ENCODE measurements at regions not wholly inside any gene's neighbourhood (a gene's known extent, or its start where the extent isn't known, plus 50 kb on each side); places are given as distances from the start of the nearest gene placed in this dataset.
"Not testable (repeated sequence)": the region's sequence is repeated elsewhere in the genome, so short reads cannot be mapped to it uniquely, and the experiment has no call there.

- DNase-seq: no peak
These were observed 122.7 kb upstream of the C1GALT1C1 start for GRCh38 chrX:120752431-120753082.

DNA sequence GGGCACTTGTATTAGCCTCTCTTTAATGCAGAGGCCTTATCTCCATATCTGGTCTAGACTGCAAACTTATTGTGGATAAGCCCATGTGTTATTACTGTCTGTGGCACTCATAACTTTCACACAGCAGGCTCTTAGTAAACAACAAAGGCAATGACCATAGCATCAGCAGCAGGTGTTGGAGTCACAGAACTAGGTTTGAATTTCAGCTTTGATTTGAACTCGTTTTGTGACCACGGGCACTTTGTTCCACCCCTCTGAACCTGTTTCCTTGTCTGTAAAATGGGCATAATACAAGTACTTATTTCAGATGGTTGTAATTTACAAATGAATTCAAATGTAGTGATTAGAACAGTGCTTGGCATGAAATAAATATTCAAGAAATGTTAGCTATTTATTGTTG is 121.8 kb upstream of the C1GALT1C1 start:
- no peak for DNase-seq

GRCh38 chrX:120750381-120750780 is 120.5 kb upstream of the C1GALT1C1 start:
- no peak for DNase-seq

GRCh38 chrX:120749141-120749846 is 119.4 kb upstream of the C1GALT1C1 start:
- peak; percentile 86 for DNase-seq

DNA sequence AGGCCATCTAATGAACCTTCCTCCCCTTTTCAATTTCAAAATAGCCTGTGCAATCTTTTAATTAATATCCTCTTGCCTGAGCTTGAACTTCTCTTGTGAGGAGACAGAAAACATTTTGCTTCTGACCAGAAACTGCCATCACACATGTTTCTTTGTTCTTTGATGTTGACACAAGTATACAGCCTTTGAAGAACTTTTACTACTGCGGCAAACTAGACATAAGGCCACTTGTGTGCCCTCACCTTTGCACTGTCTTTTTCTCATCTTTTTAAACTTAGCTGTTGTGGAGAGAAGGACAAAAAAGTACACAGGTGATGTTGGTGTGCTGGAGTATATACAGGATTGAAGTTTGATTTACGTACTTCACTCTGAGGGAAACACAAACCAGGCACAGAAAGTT is 116.3 kb upstream of the C1GALT1C1 start:
- DNase-seq: no peak

GRCh38 chrX:120742946-120743665 is 113.3 kb upstream of the C1GALT1C1 start:
- DNase-seq: no peak

DNA sequence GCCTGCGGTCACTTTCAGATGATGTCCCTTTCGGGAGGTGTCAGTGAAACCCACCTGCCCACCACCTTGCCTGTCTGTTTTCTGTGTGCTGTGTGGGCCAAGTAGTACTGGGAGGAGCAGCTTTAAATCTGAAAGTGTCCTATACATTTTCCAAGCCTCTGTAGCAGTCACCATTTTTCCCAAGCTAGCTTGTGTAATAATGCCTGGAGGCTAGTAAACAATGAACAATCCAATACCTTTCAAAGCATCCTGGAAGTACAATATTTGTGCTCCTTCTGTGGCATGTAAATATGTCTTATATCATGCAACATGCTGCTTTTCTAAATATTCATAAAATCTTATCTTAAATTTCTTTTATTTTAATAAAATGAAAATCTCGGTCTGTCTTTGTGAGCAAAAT is 111.6 kb upstream of the C1GALT1C1 start:
- no peak for DNase-seq

DNA sequence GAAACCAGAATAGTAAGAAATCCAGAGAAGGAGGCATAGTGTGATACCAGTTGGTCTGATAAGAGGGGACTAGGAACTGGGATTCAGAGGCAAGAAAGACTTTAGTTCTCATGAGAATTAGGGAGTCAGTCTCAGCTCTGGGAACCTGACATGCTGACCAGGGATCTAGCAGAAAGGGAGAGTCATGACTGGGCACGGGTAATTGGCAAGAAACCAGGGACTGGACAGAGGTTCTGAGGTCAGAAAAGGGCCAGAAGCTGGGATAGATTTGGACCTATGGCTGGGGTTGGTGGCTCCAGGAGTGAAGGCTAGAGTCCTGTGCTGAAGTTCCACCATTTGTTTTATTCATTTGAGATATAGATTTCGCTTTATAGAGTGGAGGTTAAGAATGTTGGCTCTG is 110.2 kb upstream of the C1GALT1C1 start:
- DNase-seq: no peak

GRCh38 chrX:120739300-120739699 is 109.4 kb upstream of the C1GALT1C1 start:
- DNase-seq: no peak

GRCh38 chrX:120736989-120737388 is 107.1 kb upstream of the C1GALT1C1 start:
- DNase-seq: no peak

GRCh38 chrX:120735966-120736365 is 106.1 kb upstream of the C1GALT1C1 start:
- no peak for DNase-seq

DNA sequence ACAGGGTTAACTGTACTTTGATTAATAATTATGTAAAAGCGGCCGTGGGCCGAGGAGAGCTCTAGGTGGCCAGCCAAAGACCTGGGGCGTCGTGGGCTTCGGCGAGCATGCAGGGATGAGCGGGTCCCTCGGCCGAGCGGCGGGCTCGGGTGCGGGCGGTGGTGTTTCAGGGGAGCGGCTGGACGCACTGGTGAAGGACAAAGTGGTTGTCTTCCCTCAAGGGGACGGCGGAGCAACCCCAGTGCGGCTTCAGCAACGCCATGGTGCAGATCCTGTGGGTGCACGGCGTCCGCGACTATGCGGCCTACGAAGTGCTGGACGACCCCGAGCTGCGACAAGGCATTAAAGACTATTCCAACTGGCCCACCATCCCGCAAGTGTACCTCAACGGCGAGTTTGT is 103.0 kb upstream of the C1GALT1C1 start:
- no peak for DNase-seq

DNA sequence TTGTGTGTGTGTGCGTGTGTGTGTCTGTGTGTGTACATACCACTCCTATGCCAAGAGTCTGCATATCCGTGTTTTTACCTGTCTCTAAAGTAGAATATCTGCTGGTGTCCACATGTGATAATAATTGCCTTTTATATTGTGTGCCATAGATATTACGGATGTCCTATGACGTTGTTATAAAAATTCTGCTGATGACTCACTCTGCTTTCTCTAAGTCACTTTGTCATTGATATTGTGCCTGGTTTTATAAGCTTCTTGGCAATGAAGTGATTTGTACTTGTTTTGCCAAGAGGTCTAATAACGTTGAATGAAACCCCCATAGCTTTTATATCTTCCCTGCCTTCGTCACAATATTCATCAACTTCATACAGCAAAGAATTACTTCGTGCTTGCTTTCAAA is 102.6 kb upstream of the C1GALT1C1 start:
- no peak for DNase-seq

DNA sequence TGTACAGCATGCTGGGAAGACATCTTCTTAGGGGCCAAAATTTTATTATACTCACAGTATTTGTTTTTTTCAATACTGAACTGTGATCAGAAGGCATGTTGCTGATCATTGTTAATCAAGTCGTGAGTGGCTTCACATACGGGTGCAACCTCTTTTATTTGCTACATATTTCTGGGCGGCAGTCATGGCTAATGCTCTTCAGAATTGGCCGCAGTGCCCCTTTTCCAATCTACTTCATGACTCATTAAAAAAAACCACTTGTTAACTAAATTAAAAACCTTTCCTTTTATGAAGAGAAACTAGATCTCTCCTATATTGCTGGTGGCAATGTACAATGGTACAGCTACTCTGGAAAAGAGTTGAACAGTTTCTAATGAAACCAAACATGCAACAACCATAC is 101.5 kb upstream of the C1GALT1C1 start:
- no peak for DNase-seq

GRCh38 chrX:120729506-120730255 is 99.8 kb upstream of the C1GALT1C1 start:
- not testable (repeated sequence) for DNase-seq

- DNase-seq: no peak
These were observed 98.1 kb upstream of the C1GALT1C1 start for GRCh38 chrX:120727911-120728310.

DNA sequence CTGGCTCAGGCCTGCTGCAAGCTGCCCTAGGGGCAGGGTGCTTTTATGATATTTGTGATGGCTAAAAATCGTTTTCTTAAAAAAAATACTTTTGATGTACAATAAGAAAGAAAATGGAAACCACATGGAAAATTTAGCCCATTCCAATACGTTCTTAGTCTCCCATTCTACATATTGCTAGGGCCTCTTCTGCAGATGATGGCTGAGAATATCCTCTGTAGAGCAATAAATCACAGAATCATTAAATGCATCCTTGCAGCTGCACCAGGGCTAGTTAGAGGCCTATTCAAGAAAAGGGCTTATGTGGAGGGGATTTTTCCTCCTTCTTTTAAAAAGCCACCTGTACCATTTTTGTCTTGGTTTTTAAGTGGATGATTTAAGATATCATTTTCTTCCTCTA is 97.6 kb upstream of the C1GALT1C1 start:
- DNase-seq: no peak

GRCh38 chrX:120726294-120726693 is 96.4 kb upstream of the C1GALT1C1 start:
- DNase-seq: no peak

DNA sequence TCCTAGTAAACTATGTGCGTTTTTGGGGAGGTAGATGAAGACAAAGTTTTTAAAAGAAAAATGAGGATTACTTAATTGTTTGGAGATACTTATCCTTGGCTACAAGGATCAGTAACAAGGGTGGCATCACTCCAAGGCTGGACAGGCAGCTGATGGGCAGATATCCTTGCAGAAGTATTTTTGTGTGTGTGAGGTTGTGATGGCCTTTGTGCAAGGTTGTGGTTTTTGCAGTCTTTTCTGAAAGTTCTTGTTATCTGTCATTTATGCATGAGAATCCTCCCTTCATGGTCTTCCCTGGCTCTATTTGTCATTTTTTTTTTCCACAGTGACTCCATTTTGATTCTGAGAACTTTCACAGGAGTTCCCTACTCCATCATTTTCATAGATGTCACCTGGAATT is 96.0 kb upstream of the C1GALT1C1 start:
- no peak for DNase-seq

DNA sequence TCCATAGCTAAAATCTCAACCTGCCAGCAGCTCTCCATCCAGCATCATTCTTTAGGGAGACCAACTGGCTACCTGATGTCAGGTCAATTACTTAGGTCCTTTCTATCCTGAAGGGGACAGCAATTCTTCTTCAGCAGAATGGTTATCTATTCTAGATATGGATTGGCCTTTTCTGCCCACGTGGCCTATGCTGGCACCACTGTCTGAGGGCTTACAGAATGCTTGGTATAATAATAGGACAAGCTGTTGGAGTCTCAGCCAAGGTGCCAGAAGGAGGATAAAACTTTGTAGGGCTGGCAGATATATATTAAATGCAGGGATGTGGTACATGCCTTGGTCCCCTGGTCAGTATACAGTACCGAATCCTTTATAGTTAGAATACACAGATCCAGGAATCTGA is 89.8 kb upstream of the C1GALT1C1 start:
- DNase-seq: no peak

DNA sequence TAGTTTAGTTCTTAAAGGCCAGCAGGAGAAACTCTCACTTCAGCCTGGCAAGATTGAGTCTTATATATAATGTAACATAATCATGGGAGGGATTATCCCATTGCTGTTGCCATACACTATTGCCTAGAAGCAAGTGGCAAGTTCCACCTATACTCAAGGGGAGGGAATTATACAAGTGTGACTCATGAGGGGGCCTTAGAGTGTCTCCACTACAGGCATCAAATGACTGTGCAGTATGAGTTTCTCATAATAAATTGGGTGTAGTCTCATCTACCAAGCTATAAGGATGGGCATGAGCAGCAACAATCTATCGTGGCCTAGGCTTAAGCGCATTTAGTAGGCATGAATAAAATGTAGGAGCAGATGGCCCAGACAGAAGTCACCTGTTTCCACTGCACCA is 89.1 kb upstream of the C1GALT1C1 start:
- DNase-seq: no peak

GRCh38 chrX:120702337-120702736 is 72.5 kb upstream of the C1GALT1C1 start:
- DNase-seq: not testable (repeated sequence)

DNA sequence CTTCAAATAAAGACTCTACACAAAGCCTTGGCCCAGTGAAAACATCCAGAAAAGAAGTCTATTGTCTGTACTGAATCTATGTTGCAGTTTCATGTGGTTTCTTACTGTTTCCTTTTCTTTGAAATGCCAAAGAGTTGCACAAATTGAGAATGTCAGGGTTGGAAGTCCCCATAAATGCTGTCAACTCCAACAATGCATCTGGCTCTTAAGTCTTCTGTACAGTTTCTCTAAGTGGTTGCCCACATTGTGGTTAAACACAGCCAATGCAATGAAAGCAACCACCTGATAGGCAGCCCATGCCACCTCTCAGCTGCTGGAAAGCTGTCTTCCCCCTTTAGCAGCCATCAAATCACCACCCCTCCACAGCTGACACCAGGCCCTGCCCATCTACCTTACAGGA is 67.2 kb upstream of the C1GALT1C1 start:
- no peak for DNase-seq
